ENCODE measurements at regions not wholly inside any gene's neighbourhood (a gene's known extent, or its start where the extent isn't known, plus 50 kb on each side); places are given as distances from the start of the nearest gene placed in this dataset.
A peak's percentile ranks its signal among the peaks of the same experiment; 100 is the strongest.

GRCh38 chr5:152995214-152995725 is 495.2 kb upstream of the GRIA1 start:
- Histone ChIP-seq H2BK5ac (ENCODE audit: low read depth, low read length) (no peak overlapping the region), H2BK120ac (replicated peaks; ENCODE audit: low read depth, low read length) (no peak overlapping the region), H3K27ac (ENCODE audit: low read depth, low read length) (no peak overlapping the region), H3K79me1 (ENCODE audit: low read depth, low read length) (no peaks in the 10 kb centered on the region), H3K4ac (replicated peaks; ENCODE audit: insufficient read length, low read depth, low read length) (no peak overlapping the region), H3K56ac (replicated peaks; ENCODE audit: insufficient read length, low read depth, low read length) (no peak overlapping the region), H4K8ac (ENCODE audit: extremely low read depth, insufficient read depth, low read length) (no peak overlapping the region), H3K4me3 (ENCODE audit: extremely low read depth in 1 of 4, insufficient read depth in 2 of 4, low read depth in 3 of 4, low read length in 4 of 4) (no peak overlapping the region), H2BK12ac (ENCODE audit: low read depth, low read length) (no peak overlapping the region), H3K9ac (replicated peaks in 1 of 4; ENCODE audit: extremely low read depth in 1 of 4, low read depth in 3 of 4, low read length in 3 of 4) (no peak overlapping the region), H2AFZ (ENCODE audit: low read length) (no peak overlapping the region), H4K5ac (ENCODE audit: insufficient read length, low read depth, low read length) (no peak overlapping the region), H2BK15ac (ENCODE audit: low read length) (no peak overlapping the region), H3K79me2 (ENCODE audit: control insufficient read depth in 1 of 2, insufficient read depth in 2 of 2, low read length in 2 of 2) (no peaks in the 10 kb centered on the region), H2BK20ac (ENCODE audit: low read length) (no peak overlapping the region), H4K91ac (replicated peaks; ENCODE audit: insufficient read length, low read length) (no peak overlapping the region), H3K18ac (ENCODE audit: extremely low read depth, low read length) (no peak overlapping the region), H3K27me3 (replicated peaks in 1 of 4; ENCODE audit: control insufficient read depth in 3 of 4, extremely low read depth in 1 of 4, insufficient read depth in 3 of 4, low read length in 3 of 4) (no peaks in the 10 kb centered on the region), H3K9me3 (ENCODE audit: insufficient read depth in 2 of 2, low read depth in 1 of 2, low read length in 1 of 2) (no peaks in the 10 kb centered on the region), H3K4me2 (ENCODE audit: insufficient read depth in 1 of 2, low read depth in 2 of 2, low read length in 2 of 2) (no peak overlapping the region), H4K20me1 (replicated peaks in 1 of 2; ENCODE audit: control insufficient read depth in 1 of 2, insufficient read depth in 2 of 2, low read length in 2 of 2) (no peaks in the 10 kb centered on the region), H3K23me2 (ENCODE audit: low read depth, low read length) (no peaks in the 10 kb centered on the region), H3K23ac (ENCODE audit: insufficient read length) (no peak overlapping the region), H3K14ac (ENCODE audit: insufficient read length) (no peak overlapping the region), H2AK5ac (ENCODE audit: low read depth, low read length) (no peak overlapping the region), H3K4me1 (replicated peaks in 1 of 4; ENCODE audit: control insufficient read depth in 3 of 4, insufficient read depth in 4 of 4, low read length in 3 of 4) (peaks cover 0 to 4% (median 2%) of the 10 kb centered on the region in 4 experiments; a peak in 3 of 7 replicates), H3K36me3 (ENCODE audit: control insufficient read depth in 2 of 4, insufficient read depth in 4 of 4, low read length in 3 of 4) (no peaks in the 10 kb centered on the region)
- 29% methylated on average over 1 of the region's 1 CpG; no CpG with 5 or more reads in 1 of the 2 experiments for WGBS, 2 experiments (ENCODE audit: extremely low coverage in 1 of 2, insufficient coverage in 1 of 2, insufficient read length in 1 of 2, insufficient replicate concordance in 2 of 2, low coverage in 1 of 2, low lambda C conversion rate in 2 of 2, missing lambda C conversion rate in 1 of 2)
- no peak for TF ChIP-seq JUN (IDR thresholded peaks at IDR 0.05; ENCODE audit: low read depth, low read length)
- 0 out of 2 replicates have a peak, but pooled peaks have one; percentile 26 for TF ChIP-seq POU5F1 (IDR thresholded peaks at IDR 0.05; ENCODE audit: low read depth, low read length)
- CTCF ChIA-PET (ENCODE audit: partially characterized antibody), result no interaction called here
- POLR2A ChIA-PET (ENCODE audit: partially characterized antibody), result no interaction called here
- no peak for DNase-seq (ENCODE audit: low read depth in 1 of 2, low spot score in 2 of 2)
- FAIRE-seq, result no peak
